Kidney epithelial cell (primary cell): ENCODE measurements at regions not wholly inside any gene's neighbourhood (a gene's known extent, or its start where the extent isn't known, plus 50 kb on each side); places are given as distances from the start of the nearest gene placed in this dataset.

Experiments used
- DNase-seq: peaks from one replicate; pipeline ENCODE4 v3.0.0-alpha.2; 2010; ENCODE audit warnings: low read depth
- H3K27me3 ChIP-seq: 2 replicates; pipeline ENCODE4 v1.6.0; 2011; ENCODE audit warnings: low read length; ENCODE audit not compliant: control insufficient read depth, insufficient read depth
- H3K36me3 ChIP-seq: 2 replicates; pipeline ENCODE4 v1.5.1; 2011; ENCODE audit warnings: low read length; ENCODE audit not compliant: control insufficient read depth, insufficient read depth
- H3K4me3 ChIP-seq: 2 replicates; pipeline ENCODE4 v1.5.1; 2011; ENCODE audit warnings: low read depth, mild to moderate bottlenecking, control low read depth, low read length
- CTCF ChIP-seq: IDR thresholded peaks from 2 replicates; pipeline ENCODE4 v1.5.1; 2011; ENCODE audit warnings: mild to moderate bottlenecking, moderate library complexity, low read length, control low read depth, inconsistent platforms; ENCODE audit not compliant: insufficient read depth, poor library complexity, severe bottlenecking

GRCh38 chr13:105805892-105806627 lies 729.4 kb downstream of the EFNB2 start:
- TF ChIP-seq CTCF, result no peak
- Histone ChIP-seq H3K36me3 (no peaks in the 10 kb centered on the region), H3K4me3 (no peak overlapping the region), H3K27me3 (no peaks in the 10 kb centered on the region)
- no peak for DNase-seq

GRCh38 chr13:105804561-105805190 lies 730.8 kb downstream of the EFNB2 start:
- no peak for DNase-seq

GRCh38 chr13:105799155-105799554 lies 736.3 kb downstream of the EFNB2 start:
- no peak for TF ChIP-seq CTCF
- Histone ChIP-seq H3K4me3 (no peak overlapping the region), H3K36me3 (no peaks in the 10 kb centered on the region), H3K27me3 (no peaks in the 10 kb centered on the region)
- DNase-seq, result no peak

More at GRCh38 chr13:105804561-105805190, 730.8 kb downstream of the EFNB2 start:
- no peaks in the 10 kb centered on the region for H3K36me3 ChIP-seq
- no peak overlapping the region for H3K4me3 ChIP-seq
- H3K27me3 ChIP-seq, result no peaks in the 10 kb centered on the region
- no peak for TF ChIP-seq CTCF

GRCh38 chr13:105798541-105798940 lies 736.9 kb downstream of the EFNB2 start:
- Histone ChIP-seq H3K36me3 (no peaks in the 10 kb centered on the region), H3K4me3 (no peak overlapping the region), H3K27me3 (no peaks in the 10 kb centered on the region)
- DNase-seq, result no peak
- no peak for TF ChIP-seq CTCF

GRCh38 chr13:105796081-105796480 lies 739.4 kb downstream of the EFNB2 start:
- DNase-seq, result no peak
- no peaks in the 10 kb centered on the region for H3K27me3 ChIP-seq
- no peaks in the 10 kb centered on the region for H3K36me3 ChIP-seq
- no peak for TF ChIP-seq CTCF
- no peak overlapping the region for H3K4me3 ChIP-seq
